SU-DHL-6 (cell line): ENCODE measurements at regions not wholly inside any gene's neighbourhood (a gene's known extent, or its start where the extent isn't known, plus 50 kb on each side); places are given as distances from the start of the nearest gene placed in this dataset.

Experiments used
- H2AFZ ChIP-seq: fragments of 200-600 bp; sonication (generic); 2 replicates; pipeline ENCODE4 v1.6.1; 2014; ENCODE audit warnings: low read depth, mild to moderate bottlenecking, moderate library complexity, mixed read lengths, antibody characterized with exemption, low read length; ENCODE audit not compliant: severe bottlenecking
- H3F3A ChIP-seq: fragments of 200-600 bp; shearing (Covaris generic); 2 replicates; pipeline ENCODE4 v1.6.0; 2016; ENCODE audit warnings: antibody characterized with exemption, mild to moderate bottlenecking; ENCODE audit not compliant: insufficient read depth
- H3K27ac ChIP-seq: fragments of 200-600 bp; sonication (generic); 2 replicates; pipeline ENCODE4 v1.5.1; 2016; ENCODE audit warnings: low read depth, mild to moderate bottlenecking, low read length, moderate library complexity, mixed read lengths
- H3K27me3 ChIP-seq: fragments of 200-600 bp; sonication (generic), shearing (Covaris generic); 2 replicates; pipeline ENCODE4 v1.6.0; 2014; ENCODE audit warnings: mild to moderate bottlenecking, low read length
- H3K36me3 ChIP-seq: fragments of 200-600 bp; sonication (generic); 2 replicates; pipeline ENCODE4 v1.6.1; 2014; ENCODE audit warnings: mild to moderate bottlenecking, low read length, mixed read lengths
- H3K4me2 ChIP-seq: fragments of 300-600, 200-600 bp; shearing (Covaris generic), sonication (generic); 2 replicates; pipeline ENCODE4 v1.6.0; 2014; ENCODE audit warnings: low read length, low read depth, mild to moderate bottlenecking; ENCODE audit not compliant: poor library complexity, severe bottlenecking
- H3K4me3 ChIP-seq: fragments of 200-600 bp; sonication (generic); 2 replicates; pipeline ENCODE4 v1.5.1; 2014; ENCODE audit warnings: antibody characterized with exemption, low read length, mild to moderate bottlenecking, mixed read lengths; ENCODE audit not compliant: insufficient read depth, poor library complexity, severe bottlenecking
- H3K79me2 ChIP-seq: fragments of 200-600 bp; sonication (generic); 2 replicates; pipeline ENCODE4 v1.6.1; 2014; ENCODE audit warnings: mild to moderate bottlenecking, low read length, moderate library complexity; ENCODE audit not compliant: insufficient read depth
- H3K9ac ChIP-seq: fragments of 200-600 bp; sonication (generic); 2 replicates; pipeline ENCODE4 v1.7.0; 2014; ENCODE audit warnings: mild to moderate bottlenecking, low read length
- H3K9me2 ChIP-seq: fragments of 200-600 bp; sonication (generic); replicated peaks from 2 replicates; pipeline ENCODE4 v1.6.1; 2014; ENCODE audit warnings: low read length; ENCODE audit not compliant: insufficient read depth
- H3K9me3 ChIP-seq: fragments of 200-600 bp; sonication (generic); 2 replicates; pipeline ENCODE4 v1.6.1; 2014; ENCODE audit warnings: low read length, mixed read lengths; ENCODE audit not compliant: insufficient read depth
- H4K20me1 ChIP-seq: fragments of 200-600 bp; sonication (generic); 2 replicates; pipeline ENCODE4 v1.6.1; 2014; ENCODE audit warnings: low read depth, mild to moderate bottlenecking, antibody characterized with exemption, low read length, moderate library complexity, mixed read lengths
- CTCF ChIP-seq: fragments of 200-600 bp; sonication (generic); IDR thresholded peaks from one replicate; pipeline ENCODE4 v1.5.1; 2017; ENCODE audit warnings: antibody characterized with exemption, mild to moderate bottlenecking, low read length, moderate library complexity; ENCODE audit not compliant: insufficient read depth, poor library complexity, severe bottlenecking
- EZH2phosphoT487 ChIP-seq: fragments of 200-600 bp; sonication (generic), shearing (Covaris generic); conservative IDR thresholded peaks from 2 replicates; pipeline ENCODE4 v1.6.1; 2018; ENCODE audit warnings: mild to moderate bottlenecking, antibody characterized with exemption, low read length, moderate library complexity, mixed read lengths

- no peaks in the 10 kb centered on the region for H4K20me1 ChIP-seq
- H3K9me3 ChIP-seq: no peaks in the 10 kb centered on the region
- TF ChIP-seq EZH2phosphoT487: no peak
- no peak for TF ChIP-seq CTCF
- H2AFZ ChIP-seq: no peak overlapping the region
- no peak overlapping the region for H3K4me2 ChIP-seq
- no peaks in the 10 kb centered on the region for H3K36me3 ChIP-seq
- no peaks in the 10 kb centered on the region for H3K9me2 ChIP-seq
- no peaks in the 10 kb centered on the region for H3K79me2 ChIP-seq
- H3K27me3 ChIP-seq: no peaks in the 10 kb centered on the region
- H3K4me3 ChIP-seq: no peak overlapping the region
- no peak overlapping the region for H3K27ac ChIP-seq
- no peak overlapping the region for H3K9ac ChIP-seq
- no peaks in the 10 kb centered on the region for H3F3A ChIP-seq
Observed at GRCh38 chr15:70418943-70419342, 321.2 kb upstream of the TLE3 start.

GRCh38 chr15:70417535-70417934, 319.8 kb upstream of the TLE3 start:
- no peak for TF ChIP-seq CTCF
- no peak for TF ChIP-seq EZH2phosphoT487
- Histone ChIP-seq H3K4me3 (no peak overlapping the region), H3K27ac (no peak overlapping the region), H2AFZ (no peak overlapping the region), H4K20me1 (no peaks in the 10 kb centered on the region), H3K36me3 (no peaks in the 10 kb centered on the region), H3F3A (no peaks in the 10 kb centered on the region), H3K9ac (no peak overlapping the region), H3K9me3 (no peaks in the 10 kb centered on the region), H3K79me2 (no peaks in the 10 kb centered on the region), H3K4me2 (no peak overlapping the region), H3K27me3 (no peaks in the 10 kb centered on the region), H3K9me2 (no peaks in the 10 kb centered on the region)

- H3K9me2 ChIP-seq: no peaks in the 10 kb centered on the region
- no peak overlapping the region for H2AFZ ChIP-seq
- no peaks in the 10 kb centered on the region for H3K27me3 ChIP-seq
- no peaks in the 10 kb centered on the region for H3F3A ChIP-seq
- H3K4me3 ChIP-seq: no peak overlapping the region
- no peaks in the 10 kb centered on the region for H3K9me3 ChIP-seq
- TF ChIP-seq CTCF: no peak
- TF ChIP-seq EZH2phosphoT487: no peak
- H3K36me3 ChIP-seq: no peaks in the 10 kb centered on the region
- no peak overlapping the region for H3K27ac ChIP-seq
- H3K4me2 ChIP-seq: no peak overlapping the region
- H3K9ac ChIP-seq: no peak overlapping the region
- H3K79me2 ChIP-seq: no peaks in the 10 kb centered on the region
- no peaks in the 10 kb centered on the region for H4K20me1 ChIP-seq
Observed at GRCh38 chr15:70416829-70417228, 319.1 kb upstream of the TLE3 start.

GRCh38 chr15:70415398-70415797, 317.7 kb upstream of the TLE3 start:
- Histone ChIP-seq H3K36me3 (no peaks in the 10 kb centered on the region), H3K4me3 (no peak overlapping the region), H2AFZ (no peak overlapping the region), H3K4me2 (no peak overlapping the region), H3K27me3 (no peaks in the 10 kb centered on the region), H3K9ac (no peak overlapping the region), H3K27ac (no peak overlapping the region), H3F3A (no peaks in the 10 kb centered on the region), H3K79me2 (no peaks in the 10 kb centered on the region), H3K9me2 (no peaks in the 10 kb centered on the region), H4K20me1 (no peaks in the 10 kb centered on the region), H3K9me3 (no peaks in the 10 kb centered on the region)
- TF ChIP-seq EZH2phosphoT487 (no peak), CTCF (no peak)
